OCI-LY3 (cell line): ENCODE measurements at regions not wholly inside any gene's neighbourhood (a gene's known extent, or its start where the extent isn't known, plus 50 kb on each side); places are given as distances from the start of the nearest gene placed in this dataset.

Source experiments
- CTCF ChIP-seq: fragments of 200-600, 300-600 bp; sonication (generic); IDR thresholded peaks from 2 replicates; pipeline ENCODE4 v1.5.1; 2014; ENCODE audit warnings: antibody characterized with exemption, low read length, low read depth
- EZH2phosphoT487 ChIP-seq: fragments of 200-600 bp; shearing (Covaris generic); IDR thresholded peaks from 2 replicates; pipeline ENCODE4 v1.6.1; 2018; ENCODE audit warnings: antibody characterized with exemption, mixed run types, low read depth

GRCh38 chr3:82261637-82262036 is 500.2 kb upstream of the GBE1 start:
- TF ChIP-seq CTCF, result no peak
- TF ChIP-seq EZH2phosphoT487, result no peak
